Activated naive CD4-positive, alpha-beta T cell treated with anti-CD3 and anti-CD28 coated beads, Interleukin-2, amount 50 U/mL, for 24 hours (primary cell): ENCODE measurements at regions not wholly inside any gene's neighbourhood (a gene's known extent, or its start where the extent isn't known, plus 50 kb on each side); places are given as distances from the start of the nearest gene placed in this dataset.

Experiments used
- H3K27ac Mint-ChIP-seq: one replicate; pipeline ENCODE4 v1.8.0; 2021; ENCODE audit warnings: mild to moderate bottlenecking, mixed read lengths
- H3K27me3 Mint-ChIP-seq: one replicate; pipeline ENCODE4 v1.8.0; 2021; ENCODE audit warnings: mixed read lengths
- H3K36me3 Mint-ChIP-seq: one replicate; pipeline ENCODE4 v1.8.0; 2021; ENCODE audit warnings: mixed read lengths
- H3K4me1 Mint-ChIP-seq: one replicate; pipeline ENCODE4 v1.8.0; 2021; ENCODE audit warnings: mixed read lengths
- H3K4me3 Mint-ChIP-seq: one replicate; pipeline ENCODE4 v1.8.0; 2021; ENCODE audit warnings: mild to moderate bottlenecking, mixed read lengths
- H3K9me3 Mint-ChIP-seq: one replicate; pipeline ENCODE4 v1.8.0; 2021; ENCODE audit warnings: mixed read lengths

GRCh38 chr2:18922276-18922675 is 332.9 kb upstream of the NT5C1B start:
- Mint-ChIP-seq H3K27me3 (no peaks in the 10 kb centered on the region), H3K36me3 (peaks cover 21% of the 10 kb centered on the region), H3K9me3 (peaks cover 4% of the 10 kb centered on the region), H3K4me3 (no peak overlapping the region), H3K4me1 (no peaks in the 10 kb centered on the region), H3K27ac (no peak overlapping the region)

- no peaks in the 10 kb centered on the region for H3K27me3 Mint-ChIP-seq
- no peaks in the 10 kb centered on the region for H3K9me3 Mint-ChIP-seq
- no peaks in the 10 kb centered on the region for H3K4me1 Mint-ChIP-seq
- peaks cover 16% of the 10 kb centered on the region for H3K36me3 Mint-ChIP-seq
- H3K27ac Mint-ChIP-seq: no peak overlapping the region
- H3K4me3 Mint-ChIP-seq: no peak overlapping the region
These were observed 328.9 kb upstream of the NT5C1B start for GRCh38 chr2:18918280-18918679.

- Mint-ChIP-seq H3K9me3 (no peaks in the 10 kb centered on the region), H3K36me3 (peaks cover 1% of the 10 kb centered on the region), H3K27me3 (no peaks in the 10 kb centered on the region), H3K27ac (no peak overlapping the region), H3K4me1 (no peaks in the 10 kb centered on the region), H3K4me3 (no peak overlapping the region)
These were observed 325.9 kb upstream of the NT5C1B start for GRCh38 chr2:18915227-18915626.

- Mint-ChIP-seq H3K36me3 (peaks cover under 1% of the 10 kb centered on the region), H3K4me3 (no peak overlapping the region), H3K27me3 (no peaks in the 10 kb centered on the region), H3K27ac (no peak overlapping the region), H3K9me3 (no peaks in the 10 kb centered on the region), H3K4me1 (no peaks in the 10 kb centered on the region)
These were observed 324.1 kb upstream of the NT5C1B start for GRCh38 chr2:18913512-18913911.

GRCh38 chr2:18912225-18912888 is 323.0 kb upstream of the NT5C1B start:
- Mint-ChIP-seq H3K36me3 (peaks cover 2% of the 10 kb centered on the region), H3K4me3 (no peak overlapping the region), H3K4me1 (no peaks in the 10 kb centered on the region), H3K27ac (no peak overlapping the region), H3K27me3 (no peaks in the 10 kb centered on the region), H3K9me3 (no peaks in the 10 kb centered on the region)

GRCh38 chr2:18911416-18911815 is 322.0 kb upstream of the NT5C1B start:
- no peak overlapping the region for H3K4me3 Mint-ChIP-seq
- H3K9me3 Mint-ChIP-seq: no peaks in the 10 kb centered on the region

GRCh38 chr2:18910843-18911242 is 321.5 kb upstream of the NT5C1B start:
- Mint-ChIP-seq H3K9me3 (no peaks in the 10 kb centered on the region), H3K36me3 (peaks cover 9% of the 10 kb centered on the region), H3K4me3 (no peak overlapping the region), H3K27ac (no peak overlapping the region), H3K4me1 (no peaks in the 10 kb centered on the region), H3K27me3 (no peaks in the 10 kb centered on the region)

More at GRCh38 chr2:18911416-18911815, 322.0 kb upstream of the NT5C1B start:
- H3K27ac Mint-ChIP-seq: no peak overlapping the region
- H3K36me3 Mint-ChIP-seq: peaks cover 7% of the 10 kb centered on the region
- H3K27me3 Mint-ChIP-seq: no peaks in the 10 kb centered on the region
- no peaks in the 10 kb centered on the region for H3K4me1 Mint-ChIP-seq

GRCh38 chr2:18907937-18908336 is 318.6 kb upstream of the NT5C1B start:
- no peak overlapping the region for H3K27ac Mint-ChIP-seq
- H3K9me3 Mint-ChIP-seq: no peaks in the 10 kb centered on the region
- H3K36me3 Mint-ChIP-seq: peaks cover 17% of the 10 kb centered on the region
- no peaks in the 10 kb centered on the region for H3K27me3 Mint-ChIP-seq
- H3K4me3 Mint-ChIP-seq: no peak overlapping the region
- H3K4me1 Mint-ChIP-seq: no peaks in the 10 kb centered on the region

GRCh38 chr2:18907508-18907907 is 318.1 kb upstream of the NT5C1B start:
- Mint-ChIP-seq H3K4me1 (no peaks in the 10 kb centered on the region), H3K36me3 (peaks cover 17% of the 10 kb centered on the region), H3K27ac (no peak overlapping the region), H3K9me3 (no peaks in the 10 kb centered on the region), H3K4me3 (no peak overlapping the region), H3K27me3 (no peaks in the 10 kb centered on the region)

GRCh38 chr2:18903750-18904149 is 314.4 kb upstream of the NT5C1B start:
- Mint-ChIP-seq H3K4me3 (no peak overlapping the region), H3K9me3 (no peaks in the 10 kb centered on the region), H3K27me3 (no peaks in the 10 kb centered on the region), H3K4me1 (no peaks in the 10 kb centered on the region), H3K27ac (no peak overlapping the region), H3K36me3 (peaks cover 17% of the 10 kb centered on the region)

- H3K27me3 Mint-ChIP-seq: no peaks in the 10 kb centered on the region
- H3K36me3 Mint-ChIP-seq: peaks cover 10% of the 10 kb centered on the region
- H3K27ac Mint-ChIP-seq: no peak overlapping the region
- no peaks in the 10 kb centered on the region for H3K9me3 Mint-ChIP-seq
- no peak overlapping the region for H3K4me3 Mint-ChIP-seq
- no peaks in the 10 kb centered on the region for H3K4me1 Mint-ChIP-seq
These were observed 311.9 kb upstream of the NT5C1B start for GRCh38 chr2:18901242-18901641.

- H3K27ac Mint-ChIP-seq: no peak overlapping the region
- no peaks in the 10 kb centered on the region for H3K9me3 Mint-ChIP-seq
- peaks cover 7% of the 10 kb centered on the region for H3K36me3 Mint-ChIP-seq
These were observed 311.3 kb upstream of the NT5C1B start for GRCh38 chr2:18900691-18901141.

GRCh38 chr2:18899725-18900124 is 310.4 kb upstream of the NT5C1B start:
- no peak overlapping the region for H3K4me3 Mint-ChIP-seq

More at GRCh38 chr2:18900691-18901141, 311.3 kb upstream of the NT5C1B start:
- no peak overlapping the region for H3K4me3 Mint-ChIP-seq
- no peaks in the 10 kb centered on the region for H3K27me3 Mint-ChIP-seq
- H3K4me1 Mint-ChIP-seq: no peaks in the 10 kb centered on the region

GRCh38 chr2:18898271-18898670 is 308.9 kb upstream of the NT5C1B start:
- no peaks in the 10 kb centered on the region for H3K4me1 Mint-ChIP-seq
- no peak overlapping the region for H3K4me3 Mint-ChIP-seq
- H3K9me3 Mint-ChIP-seq: no peaks in the 10 kb centered on the region
- H3K36me3 Mint-ChIP-seq: peaks cover 3% of the 10 kb centered on the region
- no peak overlapping the region for H3K27ac Mint-ChIP-seq
- no peaks in the 10 kb centered on the region for H3K27me3 Mint-ChIP-seq

More at GRCh38 chr2:18899725-18900124, 310.4 kb upstream of the NT5C1B start:
- H3K36me3 Mint-ChIP-seq: peaks cover 3% of the 10 kb centered on the region
- H3K9me3 Mint-ChIP-seq: no peaks in the 10 kb centered on the region
- no peaks in the 10 kb centered on the region for H3K4me1 Mint-ChIP-seq
- no peak overlapping the region for H3K27ac Mint-ChIP-seq
- H3K27me3 Mint-ChIP-seq: no peaks in the 10 kb centered on the region

- peaks cover 3% of the 10 kb centered on the region for H3K36me3 Mint-ChIP-seq
- no peaks in the 10 kb centered on the region for H3K9me3 Mint-ChIP-seq
- no peak overlapping the region for H3K27ac Mint-ChIP-seq
- no peak overlapping the region for H3K4me3 Mint-ChIP-seq
- no peaks in the 10 kb centered on the region for H3K27me3 Mint-ChIP-seq
- no peaks in the 10 kb centered on the region for H3K4me1 Mint-ChIP-seq
These were observed 306.9 kb upstream of the NT5C1B start for GRCh38 chr2:18896125-18896764.

GRCh38 chr2:18891600-18892345 is 302.4 kb upstream of the NT5C1B start:
- no peak overlapping the region for H3K4me3 Mint-ChIP-seq
- no peak overlapping the region for H3K27ac Mint-ChIP-seq
- H3K36me3 Mint-ChIP-seq: peaks cover 5% of the 10 kb centered on the region
- no peaks in the 10 kb centered on the region for H3K4me1 Mint-ChIP-seq
- H3K9me3 Mint-ChIP-seq: no peaks in the 10 kb centered on the region
- H3K27me3 Mint-ChIP-seq: no peaks in the 10 kb centered on the region
